DOHH2 (cell line): ENCODE measurements at regions not wholly inside any gene's neighbourhood (a gene's known extent, or its start where the extent isn't known, plus 50 kb on each side); places are given as distances from the start of the nearest gene placed in this dataset.

Experiments used
- H3F3A ChIP-seq: fragments of 200-600 bp; sonication (generic), shearing (Covaris generic); 2 replicates; pipeline ENCODE4 v1.6.0; 2016; ENCODE audit warnings: antibody characterized with exemption, mild to moderate bottlenecking; ENCODE audit not compliant: control insufficient read depth, insufficient read depth
- H3K27ac ChIP-seq: fragments of 200-600 bp; sonication (generic); 2 replicates; pipeline ENCODE4 v1.5.1; 2014; ENCODE audit warnings: low read depth, mild to moderate bottlenecking, low read length, moderate library complexity
- H3K27me3 ChIP-seq: fragments of 200-600 bp; sonication (generic); 2 replicates; pipeline ENCODE4 v1.6.1; 2014; ENCODE audit warnings: mild to moderate bottlenecking, low read length, mixed read lengths; ENCODE audit not compliant: control insufficient read depth
- H3K36me3 ChIP-seq: fragments of 200-600 bp; sonication (generic); 2 replicates; pipeline ENCODE4 v1.6.1; 2014; ENCODE audit warnings: mild to moderate bottlenecking, low read length, moderate library complexity, mixed read lengths; ENCODE audit not compliant: control insufficient read depth
- H3K4me1 ChIP-seq: fragments of 200-600 bp; sonication (generic); 2 replicates; pipeline ENCODE4 v1.6.1; 2014; ENCODE audit warnings: mild to moderate bottlenecking, low read length, mixed read lengths; ENCODE audit not compliant: control insufficient read depth
- H3K4me2 ChIP-seq: fragments of 200-600 bp; sonication (generic); 2 replicates; pipeline ENCODE4 v1.6.0; 2014; ENCODE audit warnings: mild to moderate bottlenecking, low read length, moderate library complexity
- H3K4me3 ChIP-seq: fragments of 200-600 bp; sonication (generic); 2 replicates; pipeline ENCODE4 v1.5.1; 2014; ENCODE audit warnings: mild to moderate bottlenecking, low read length, mixed read lengths
- H3K79me2 ChIP-seq: fragments of 200-600 bp; sonication (generic); 2 replicates; pipeline ENCODE4 v1.6.1; 2014; ENCODE audit warnings: mild to moderate bottlenecking, low read length, mixed read lengths; ENCODE audit not compliant: control insufficient read depth
- H3K9me2 ChIP-seq: fragments of 200-600 bp; sonication (generic); replicated peaks from 2 replicates; pipeline ENCODE4 v1.6.1; 2014; ENCODE audit warnings: mild to moderate bottlenecking, low read length, mixed read lengths; ENCODE audit not compliant: control insufficient read depth
- H3K9me3 ChIP-seq: fragments of 200-600 bp; sonication (generic); 2 replicates; pipeline ENCODE4 v1.6.1; 2014; ENCODE audit warnings: antibody characterized with exemption, low read length, mixed read lengths; ENCODE audit not compliant: control insufficient read depth, insufficient read depth
- H4K20me1 ChIP-seq: fragments of 200-600 bp; sonication (generic); 2 replicates; pipeline ENCODE4 v1.6.0; 2014; ENCODE audit warnings: low read depth, mild to moderate bottlenecking, antibody characterized with exemption, low read length, moderate library complexity; ENCODE audit not compliant: control insufficient read depth, insufficient read depth
- EZH2phosphoT487 ChIP-seq: fragments of 200-600 bp; sonication (generic); IDR thresholded peaks from 2 replicates; pipeline ENCODE4 v1.6.1; 2017; ENCODE audit warnings: borderline replicate concordance, mild to moderate bottlenecking, antibody characterized with exemption, low read length, moderate library complexity, mixed read lengths
- TF ChIP-seq, protein P1 (sequence below): fragments of 200-600 bp; sonication (generic); IDR thresholded peaks from one replicate; pipeline ENCODE4 v1.5.1; 2014; ENCODE audit warnings: antibody characterized with exemption, mild to moderate bottlenecking, low read depth, low read length; ENCODE audit not compliant: poor library complexity, severe bottlenecking

DNA sequence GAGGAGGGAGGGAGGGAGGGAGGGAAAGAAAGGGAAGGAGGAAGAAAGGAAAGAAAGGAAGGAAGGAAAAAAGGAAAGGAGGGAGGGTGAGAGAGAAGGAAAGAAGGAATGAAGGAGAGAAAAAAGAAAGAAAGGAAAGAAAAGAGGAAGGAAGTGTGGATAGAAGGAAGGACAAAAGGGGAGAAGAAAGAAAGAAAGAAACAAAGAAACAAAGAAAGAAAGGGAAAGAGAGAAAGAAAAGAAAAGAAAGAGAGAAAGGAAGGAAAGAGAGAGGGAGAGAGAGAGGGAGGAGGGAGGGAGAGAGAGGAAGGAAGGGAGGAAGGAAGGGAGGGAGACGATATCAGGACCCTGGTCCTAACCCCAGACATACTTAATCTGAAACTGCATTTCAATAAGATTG is 146.2 kb upstream of the ZC3H11B start:
- H3F3A ChIP-seq: no peaks in the 10 kb centered on the region
- H3K9me3 ChIP-seq: no peaks in the 10 kb centered on the region
- H3K4me3 ChIP-seq: no peak overlapping the region
- TF ChIP-seq, protein P1, sequence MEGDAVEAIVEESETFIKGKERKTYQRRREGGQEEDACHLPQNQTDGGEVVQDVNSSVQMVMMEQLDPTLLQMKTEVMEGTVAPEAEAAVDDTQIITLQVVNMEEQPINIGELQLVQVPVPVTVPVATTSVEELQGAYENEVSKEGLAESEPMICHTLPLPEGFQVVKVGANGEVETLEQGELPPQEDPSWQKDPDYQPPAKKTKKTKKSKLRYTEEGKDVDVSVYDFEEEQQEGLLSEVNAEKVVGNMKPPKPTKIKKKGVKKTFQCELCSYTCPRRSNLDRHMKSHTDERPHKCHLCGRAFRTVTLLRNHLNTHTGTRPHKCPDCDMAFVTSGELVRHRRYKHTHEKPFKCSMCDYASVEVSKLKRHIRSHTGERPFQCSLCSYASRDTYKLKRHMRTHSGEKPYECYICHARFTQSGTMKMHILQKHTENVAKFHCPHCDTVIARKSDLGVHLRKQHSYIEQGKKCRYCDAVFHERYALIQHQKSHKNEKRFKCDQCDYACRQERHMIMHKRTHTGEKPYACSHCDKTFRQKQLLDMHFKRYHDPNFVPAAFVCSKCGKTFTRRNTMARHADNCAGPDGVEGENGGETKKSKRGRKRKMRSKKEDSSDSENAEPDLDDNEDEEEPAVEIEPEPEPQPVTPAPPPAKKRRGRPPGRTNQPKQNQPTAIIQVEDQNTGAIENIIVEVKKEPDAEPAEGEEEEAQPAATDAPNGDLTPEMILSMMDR: no peak
- TF ChIP-seq EZH2phosphoT487: no peak
- H3K4me2 ChIP-seq: no peak overlapping the region
- no peaks in the 10 kb centered on the region for H4K20me1 ChIP-seq
- H3K36me3 ChIP-seq: no peaks in the 10 kb centered on the region
- no peaks in the 10 kb centered on the region for H3K9me2 ChIP-seq
- H3K27ac ChIP-seq: no peak overlapping the region
- no peaks in the 10 kb centered on the region for H3K27me3 ChIP-seq
- no peaks in the 10 kb centered on the region for H3K4me1 ChIP-seq
- no peaks in the 10 kb centered on the region for H3K79me2 ChIP-seq

DNA sequence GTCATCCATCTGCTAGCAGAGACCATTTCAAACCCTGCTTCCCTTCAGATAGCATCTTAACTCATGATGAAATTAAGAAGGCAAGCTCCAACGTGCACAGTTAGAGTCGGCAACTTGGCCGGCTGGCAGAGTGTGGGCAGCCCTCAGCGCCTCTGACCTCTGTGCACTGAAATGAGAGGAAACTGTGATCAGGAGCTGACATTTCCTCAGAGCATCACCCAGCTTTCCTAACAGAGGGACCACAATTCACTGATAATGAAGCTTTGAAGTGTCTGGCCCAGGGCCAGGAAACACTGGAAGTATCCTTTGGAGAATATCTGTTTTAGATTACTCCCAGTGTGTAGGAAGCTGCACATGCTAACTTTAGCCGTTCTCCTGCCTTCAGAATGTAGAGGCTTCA is 145.0 kb upstream of the ZC3H11B start:
- no peaks in the 10 kb centered on the region for H3K27me3 ChIP-seq
- H3K4me1 ChIP-seq: no peaks in the 10 kb centered on the region
- H3K79me2 ChIP-seq: no peaks in the 10 kb centered on the region
- no peaks in the 10 kb centered on the region for H3K36me3 ChIP-seq
- H3K27ac ChIP-seq: no peak overlapping the region
- no peak for TF ChIP-seq EZH2phosphoT487
- TF ChIP-seq, protein P1: no peak
- no peak overlapping the region for H3K4me2 ChIP-seq
- H4K20me1 ChIP-seq: no peaks in the 10 kb centered on the region
- H3K9me2 ChIP-seq: no peaks in the 10 kb centered on the region
- H3F3A ChIP-seq: no peaks in the 10 kb centered on the region
- no peaks in the 10 kb centered on the region for H3K9me3 ChIP-seq
- H3K4me3 ChIP-seq: no peak overlapping the region

DNA sequence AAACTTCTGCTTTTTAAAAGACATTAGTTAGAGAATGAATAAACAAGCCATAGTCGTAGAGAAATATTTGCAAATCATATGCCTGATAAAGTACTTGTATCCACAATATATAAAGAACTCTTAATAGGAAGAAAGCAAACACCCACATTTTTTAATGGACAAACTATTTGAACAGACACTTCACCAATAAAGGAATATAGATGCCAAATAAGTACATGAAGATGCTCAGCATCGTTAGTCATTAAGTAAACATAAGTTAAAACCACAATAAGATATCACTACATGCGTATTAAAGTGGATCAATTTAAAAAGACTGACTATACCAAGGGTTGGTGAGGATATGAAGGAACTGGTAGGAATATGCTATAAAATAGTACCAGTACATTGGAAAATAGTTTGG is 142.3 kb upstream of the ZC3H11B start:
- Histone ChIP-seq H3K27me3 (no peaks in the 10 kb centered on the region), H3K4me3 (no peak overlapping the region), H3F3A (no peaks in the 10 kb centered on the region), H3K9me3 (no peaks in the 10 kb centered on the region), H3K4me2 (no peak overlapping the region), H3K27ac (no peak overlapping the region), H3K4me1 (no peaks in the 10 kb centered on the region), H3K9me2 (no peaks in the 10 kb centered on the region), H4K20me1 (no peaks in the 10 kb centered on the region), H3K36me3 (no peaks in the 10 kb centered on the region), H3K79me2 (no peaks in the 10 kb centered on the region)
- TF ChIP-seq, protein P1: no peak
- TF ChIP-seq EZH2phosphoT487: no peak

DNA sequence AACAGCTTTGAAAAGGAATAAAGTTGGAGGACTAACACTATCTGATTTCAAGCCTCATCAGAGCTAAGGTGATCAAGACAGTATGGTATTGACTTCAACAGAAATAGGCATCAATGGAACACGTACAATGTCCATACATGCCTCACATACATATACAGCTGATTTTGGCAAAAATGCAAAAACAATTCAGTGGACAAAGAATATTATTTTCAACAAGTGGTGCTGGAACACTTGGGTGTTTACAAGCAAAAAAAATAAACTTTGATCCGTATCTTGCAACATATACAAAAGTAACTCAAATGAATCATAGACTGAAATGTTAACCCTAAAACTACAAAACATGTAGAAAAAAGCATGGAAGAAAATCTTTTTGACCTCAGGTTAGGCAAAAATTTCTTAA is 141.9 kb upstream of the ZC3H11B start:
- H3K4me3 ChIP-seq: no peak overlapping the region
- H3K36me3 ChIP-seq: no peaks in the 10 kb centered on the region
- no peaks in the 10 kb centered on the region for H3K4me1 ChIP-seq
- H3K79me2 ChIP-seq: no peaks in the 10 kb centered on the region
- H3K27ac ChIP-seq: no peak overlapping the region
- H4K20me1 ChIP-seq: no peaks in the 10 kb centered on the region
- no peaks in the 10 kb centered on the region for H3K9me2 ChIP-seq
- TF ChIP-seq EZH2phosphoT487: no peak
- TF ChIP-seq, protein P1: no peak
- no peaks in the 10 kb centered on the region for H3K9me3 ChIP-seq
- no peaks in the 10 kb centered on the region for H3K27me3 ChIP-seq
- H3K4me2 ChIP-seq: no peak overlapping the region
- no peaks in the 10 kb centered on the region for H3F3A ChIP-seq
